ENCODE measurements at regions not wholly inside any gene's neighbourhood (a gene's known extent, or its start where the extent isn't known, plus 50 kb on each side); places are given as distances from the start of the nearest gene placed in this dataset.

GRCh38 chr4:71243091-71243833 is 95.6 kb upstream of the SLC4A4 start:
- DNase-seq: no peak

GRCh38 chr4:71247706-71248105 is 91.1 kb upstream of the SLC4A4 start:
- no peak for DNase-seq

- DNase-seq: no peak
Observed at GRCh38 chr4:71251261-71251660, 87.6 kb upstream of the SLC4A4 start.

GRCh38 chr4:71253545-71253944 is 85.3 kb upstream of the SLC4A4 start:
- no peak for DNase-seq

DNA sequence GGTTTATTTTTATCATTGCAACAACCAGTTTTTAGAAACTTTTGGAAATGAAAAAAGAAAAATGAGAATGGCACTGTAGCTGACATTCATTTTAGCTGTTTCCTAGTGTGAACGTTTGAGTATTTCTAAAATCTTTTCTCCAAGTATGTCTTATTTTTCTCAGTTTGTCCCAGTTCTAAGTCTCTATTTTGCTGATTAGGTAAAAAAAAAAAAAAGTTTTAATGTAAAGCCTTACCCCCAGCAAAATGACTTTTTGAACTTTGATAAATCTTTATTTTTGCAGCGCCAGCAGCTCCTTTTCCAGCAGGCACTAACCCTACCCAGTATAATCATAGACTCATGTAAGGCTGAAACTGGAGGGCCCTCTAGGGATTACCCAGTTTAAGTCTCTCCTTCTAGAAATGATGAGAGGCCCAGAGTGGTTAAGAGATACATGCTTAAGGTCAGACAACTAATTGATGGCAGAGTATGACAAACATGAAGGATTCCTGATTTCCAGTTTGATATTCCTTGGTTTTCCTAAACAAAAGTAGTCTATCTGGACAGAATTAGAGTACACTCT is 84.3 kb upstream of the SLC4A4 start:
- DNase-seq: no peak

DNA sequence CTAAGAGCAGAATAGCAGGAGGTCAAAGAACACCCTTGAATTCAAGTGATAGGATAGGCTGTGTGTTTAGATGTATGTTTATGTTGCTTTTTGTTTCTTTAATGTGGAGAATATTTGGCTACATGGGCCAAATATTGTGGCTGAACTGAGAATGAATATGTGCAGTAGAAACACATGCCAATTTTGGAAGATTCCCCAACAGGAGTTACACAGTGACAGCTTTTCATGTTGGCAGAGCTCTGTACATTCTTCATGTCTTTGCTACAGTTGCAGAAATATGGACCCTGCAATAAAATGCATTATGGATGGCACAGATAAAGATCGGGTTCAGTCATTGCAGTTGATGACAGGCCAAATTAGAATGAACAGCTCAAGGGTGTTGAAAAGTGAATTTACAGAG is 82.8 kb upstream of the SLC4A4 start:
- no peak for DNase-seq

DNA sequence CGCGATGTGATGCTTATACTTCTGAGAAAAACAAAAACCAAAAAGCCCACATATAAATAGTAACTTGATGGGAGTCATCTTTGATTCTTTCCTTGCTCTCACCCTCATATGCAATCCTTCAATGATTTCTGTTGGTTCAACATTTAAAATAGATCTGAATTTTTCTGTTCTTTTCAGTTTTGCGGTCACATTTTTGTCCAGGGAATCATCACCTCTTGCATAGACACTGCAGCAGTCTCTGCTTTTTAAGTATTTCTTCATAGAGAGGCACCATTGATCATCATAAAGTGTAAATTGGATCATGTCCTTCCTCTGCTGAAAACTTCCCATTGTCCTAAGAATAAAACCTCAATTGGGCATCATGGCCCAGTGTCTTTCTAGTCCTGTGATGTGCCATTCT is 81.1 kb upstream of the SLC4A4 start:
- no peak for DNase-seq

- DNase-seq: no peak
Observed at GRCh38 chr4:71258323-71258722, 80.5 kb upstream of the SLC4A4 start.

- no peak for DNase-seq
Observed at GRCh38 chr4:71259280-71259679, 79.5 kb upstream of the SLC4A4 start.

GRCh38 chr4:71259911-71260331 is 78.9 kb upstream of the SLC4A4 start:
- no peak for DNase-seq

DNA sequence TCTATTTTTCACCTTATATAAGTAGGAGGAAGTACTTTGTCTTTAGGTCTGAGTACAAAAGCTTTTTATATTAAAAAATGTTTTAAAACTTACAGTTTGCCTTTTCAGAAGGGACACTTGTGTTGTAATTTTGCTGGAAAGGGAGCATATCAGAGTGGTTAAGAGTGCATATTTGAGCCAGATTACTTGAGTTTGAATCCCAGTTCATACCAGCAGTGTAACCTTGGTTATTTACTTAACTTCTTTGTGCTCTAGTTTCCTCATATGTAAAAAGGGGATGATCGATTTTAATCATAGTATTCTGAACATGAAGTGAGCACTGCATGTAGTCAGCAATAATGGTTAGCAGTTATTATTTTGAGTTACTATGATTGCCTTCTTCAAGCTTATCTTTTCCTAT is 78.3 kb upstream of the SLC4A4 start:
- no peak for DNase-seq

GRCh38 chr4:71261001-71261400 is 77.8 kb upstream of the SLC4A4 start:
- DNase-seq: no peak

- no peak for DNase-seq
Observed at GRCh38 chr4:71261633-71262121, 77.1 kb upstream of the SLC4A4 start.

DNA sequence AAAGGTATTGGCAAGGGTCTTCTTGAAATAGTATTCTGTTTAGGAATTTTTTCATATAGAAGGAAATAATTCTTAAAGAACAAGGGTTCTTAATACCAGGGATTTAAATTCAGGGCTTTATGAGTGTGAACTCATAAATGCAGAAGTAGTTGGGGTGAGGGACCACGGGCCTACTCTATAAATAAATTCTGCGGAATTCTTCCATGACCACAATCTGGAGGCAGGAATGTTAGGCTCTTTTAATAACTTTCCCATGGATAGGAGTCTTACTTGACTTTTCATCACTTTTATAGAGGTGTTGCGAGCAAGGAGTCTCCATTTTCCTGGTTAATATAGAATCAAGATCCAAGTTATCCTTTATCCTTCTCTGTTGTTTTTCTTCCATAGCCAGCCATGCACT is 76.7 kb upstream of the SLC4A4 start:
- no peak for DNase-seq

DNA sequence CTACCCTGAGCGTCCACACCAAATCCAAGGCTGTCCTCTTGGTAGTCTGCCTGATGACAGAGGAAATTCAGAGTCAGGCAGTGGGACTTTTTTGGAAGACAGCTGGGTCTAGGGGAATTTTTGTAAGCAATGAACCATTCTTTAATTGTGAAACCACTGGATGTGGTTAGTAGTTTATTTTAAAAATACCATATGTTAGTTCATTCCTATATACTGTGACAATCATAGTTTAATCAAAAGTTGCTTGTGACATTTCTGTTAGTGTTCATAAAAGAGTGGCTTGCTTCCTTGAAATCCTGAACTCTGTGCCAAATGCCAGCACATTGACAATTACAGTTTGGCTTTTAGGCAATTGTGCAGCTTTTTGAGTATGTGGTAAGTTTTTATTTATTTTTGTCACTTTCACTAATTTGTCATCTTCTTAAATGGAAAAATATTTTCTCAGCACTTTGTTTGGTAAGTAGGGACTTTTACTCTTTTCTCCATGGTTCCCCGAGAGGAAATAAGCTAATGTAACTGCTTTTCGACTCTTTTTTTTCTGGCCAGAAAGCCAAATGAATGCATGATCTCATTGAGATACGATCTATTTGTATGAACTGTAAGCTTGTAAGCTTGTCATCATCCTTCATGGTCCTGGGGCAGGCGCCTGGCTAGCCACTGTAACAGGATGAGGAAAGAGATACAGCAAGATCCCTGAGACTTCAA is 72.6 kb upstream of the SLC4A4 start:
- no peak for DNase-seq

- no peak for DNase-seq
Observed at GRCh38 chr4:71267244-71267643, 71.6 kb upstream of the SLC4A4 start.

DNA sequence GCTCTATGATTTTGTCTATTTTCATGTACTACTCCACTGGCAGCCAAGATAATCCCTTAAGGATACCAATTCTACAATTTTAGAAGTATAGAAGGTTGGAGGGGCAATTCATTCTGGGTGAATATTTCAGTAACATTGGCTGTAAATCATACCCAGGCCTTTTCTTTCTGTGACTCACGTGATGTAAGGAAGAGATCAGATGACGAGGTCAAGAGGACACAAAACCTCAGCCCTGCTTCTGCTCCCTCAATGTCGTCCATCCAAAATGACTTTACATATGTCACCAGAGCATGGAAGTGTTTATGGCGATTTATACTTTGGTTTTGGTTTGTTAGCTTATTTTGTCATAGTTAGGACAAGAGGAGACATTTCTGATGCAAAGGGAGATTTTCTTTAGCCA is 70.7 kb upstream of the SLC4A4 start:
- DNase-seq: no peak

GRCh38 chr4:71269233-71269632 is 69.6 kb upstream of the SLC4A4 start:
- no peak for DNase-seq

DNA sequence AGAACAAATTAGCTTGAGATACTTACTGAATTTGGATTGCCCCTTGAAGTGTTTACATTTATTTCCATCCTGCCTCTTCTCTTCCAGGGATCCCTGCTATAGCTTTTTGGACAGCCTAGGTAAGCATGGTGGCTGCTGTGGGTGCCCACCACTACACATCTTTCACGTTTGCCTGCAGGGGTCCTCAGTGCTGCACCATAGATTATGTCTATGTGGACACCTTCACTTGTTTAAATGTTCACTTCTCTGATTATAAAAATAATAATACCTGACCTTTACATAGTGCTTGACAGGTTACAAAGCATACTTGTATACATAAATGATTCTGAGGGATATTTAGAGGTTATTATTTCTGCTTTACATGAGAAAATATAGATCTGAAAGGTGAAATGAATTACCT is 67.9 kb upstream of the SLC4A4 start:
- DNase-seq: no peak

- no peak for DNase-seq
Observed at GRCh38 chr4:71272976-71273375, 65.8 kb upstream of the SLC4A4 start.

DNA sequence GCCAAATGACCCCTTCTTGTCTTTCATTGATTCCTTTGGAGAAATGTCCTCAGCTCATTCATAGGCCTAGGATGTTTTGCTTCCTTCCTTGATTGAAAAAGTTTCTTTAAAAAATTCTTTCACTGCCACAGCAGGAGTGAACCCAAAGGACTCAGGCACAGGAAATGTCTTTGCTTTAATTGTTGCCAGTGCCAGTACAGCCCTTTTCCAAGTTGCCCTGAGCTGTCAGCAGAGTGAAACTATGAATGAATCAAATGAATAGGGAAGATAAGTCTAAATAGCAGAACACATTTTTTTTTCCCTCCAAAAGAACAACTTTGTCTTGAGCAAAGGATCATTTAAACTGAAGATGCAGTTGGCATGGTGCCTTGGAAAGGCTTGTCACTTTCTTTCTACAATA is 63.8 kb upstream of the SLC4A4 start:
- no peak for DNase-seq

- DNase-seq: no peak
Observed at GRCh38 chr4:71275570-71275969, 63.2 kb upstream of the SLC4A4 start.

DNA sequence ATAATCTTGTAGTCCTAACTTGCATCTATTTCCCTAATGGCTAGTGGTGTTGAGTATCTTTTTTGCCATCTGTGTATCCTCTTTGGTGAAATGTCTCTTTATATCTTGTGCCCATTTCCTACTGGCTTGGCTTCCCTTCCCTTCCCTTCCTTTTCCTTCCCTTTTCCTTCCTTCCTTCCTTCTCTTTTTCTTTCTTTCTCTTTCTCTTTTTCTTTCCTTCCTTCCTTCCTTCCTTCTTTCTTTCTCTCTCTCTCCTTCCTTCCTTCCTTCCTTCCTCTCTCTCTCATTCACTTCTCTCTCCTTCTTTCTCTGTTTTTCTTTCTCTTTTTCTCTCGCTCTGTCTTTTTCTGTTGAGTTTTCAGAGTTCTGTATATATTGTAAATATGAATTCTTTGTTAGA is 61.5 kb upstream of the SLC4A4 start:
- no peak for DNase-seq

- DNase-seq: no peak
Observed at GRCh38 chr4:71283642-71284257, 55.1 kb upstream of the SLC4A4 start.
